Activated CD8-positive, alpha-beta T cell treated with anti-CD3 and anti-CD28 coated beads for 36 hours (primary cell): ENCODE measurements at regions not wholly inside any gene's neighbourhood (a gene's known extent, or its start where the extent isn't known, plus 50 kb on each side); places are given as distances from the start of the nearest gene placed in this dataset.

Experiments
- ATAC-seq: fragments of 200-7000 bp; cut with Tn5 transposase; one replicate; pipeline ENCODE4 v1.10.0; 2021; ENCODE audit warnings: mild to moderate bottlenecking, moderate library complexity
- CTCF ChIA-PET: fragments of 350-600 bp; sonication (Branson Sonifier 250); formaldehyde crosslinking; loops from one replicate; lab custom pipeline; 2021; ENCODE audit warnings: antibody characterized with exemption; lab: Charles Lee
- POLR2A ChIA-PET: fragments of 350-600 bp; sonication (Branson Sonifier 250); formaldehyde crosslinking; loops from one replicate; lab custom pipeline; 2021; ENCODE audit warnings: antibody characterized with exemption; lab: Charles Lee
- DNase-seq: peaks from one replicate; pipeline ENCODE4 v3.0.0-alpha.2; 2020
- H3K27ac Mint-ChIP-seq: one replicate; pipeline ENCODE4 v1.8.0; 2021; ENCODE audit warnings: mild to moderate bottlenecking, mixed read lengths
- H3K27me3 Mint-ChIP-seq: one replicate; pipeline ENCODE4 v1.8.0; 2021; ENCODE audit warnings: mixed read lengths
- H3K36me3 Mint-ChIP-seq: one replicate; pipeline ENCODE4 v1.8.0; 2021; ENCODE audit warnings: low read depth, mixed read lengths
- H3K4me1 Mint-ChIP-seq: one replicate; pipeline ENCODE4 v1.8.0; 2021; ENCODE audit warnings: low read depth, mixed read lengths
- H3K4me3 Mint-ChIP-seq: one replicate; pipeline ENCODE4 v1.8.0; 2021; ENCODE audit warnings: mild to moderate bottlenecking, moderate library complexity, mixed read lengths
- H3K9me3 Mint-ChIP-seq: one replicate; pipeline ENCODE4 v1.8.0; 2021; ENCODE audit warnings: mixed read lengths
- CTCF ChIP-seq: fragments of 200-600 bp; IDR thresholded peaks from one replicate; pipeline ENCODE4 v1.8.0; 2022; ENCODE audit warnings: antibody characterized with exemption, mild to moderate bottlenecking
- intact Hi-C: fragments of 100-400 bp; cut with micrococcal nuclease; formaldehyde crosslinking; loops from one replicate; pipeline ENCODE4 v1.10.0; 2022

GRCh38 chr21:28144653-28145052 lies 848.0 kb downstream of the LTN1 start:
- intact Hi-C loops: no loop called here
- TF ChIP-seq CTCF: no peak
- H3K4me3 Mint-ChIP-seq: no peak overlapping the region
- ATAC-seq (no peak), DNase-seq (no peak)
- POLR2A ChIA-PET: no interaction called here
- no peak overlapping the region for H3K27ac Mint-ChIP-seq
- CTCF ChIA-PET: no interaction called here
- H3K36me3 Mint-ChIP-seq: no peaks in the 10 kb centered on the region
- H3K4me1 Mint-ChIP-seq: no peaks in the 10 kb centered on the region
- no peaks in the 10 kb centered on the region for H3K27me3 Mint-ChIP-seq
- H3K9me3 Mint-ChIP-seq: no peaks in the 10 kb centered on the region

- Mint-ChIP-seq H3K27ac (no peak overlapping the region), H3K4me3 (no peak overlapping the region), H3K36me3 (no peaks in the 10 kb centered on the region), H3K27me3 (no peaks in the 10 kb centered on the region), H3K9me3 (no peaks in the 10 kb centered on the region), H3K4me1 (no peaks in the 10 kb centered on the region)
- intact Hi-C loops: no loop called here
- no peak for TF ChIP-seq CTCF
- DNase-seq: no peak
- CTCF ChIA-PET: no interaction called here
- POLR2A ChIA-PET: no interaction called here
- ATAC-seq: no peak
These were observed 848.6 kb downstream of the LTN1 start for GRCh38 chr21:28144089-28144488.

GRCh38 chr21:28142697-28143096 lies 850.0 kb downstream of the LTN1 start:
- no peak for TF ChIP-seq CTCF
- intact Hi-C loops: no loop called here
- Mint-ChIP-seq H3K4me3 (no peak overlapping the region), H3K9me3 (peaks cover 2% of the 10 kb centered on the region), H3K27me3 (no peaks in the 10 kb centered on the region), H3K27ac (no peak overlapping the region), H3K36me3 (no peaks in the 10 kb centered on the region), H3K4me1 (no peaks in the 10 kb centered on the region)
- CTCF ChIA-PET: no interaction called here
- ATAC-seq (no peak), DNase-seq (no peak)
- POLR2A ChIA-PET: no interaction called here

DNA sequence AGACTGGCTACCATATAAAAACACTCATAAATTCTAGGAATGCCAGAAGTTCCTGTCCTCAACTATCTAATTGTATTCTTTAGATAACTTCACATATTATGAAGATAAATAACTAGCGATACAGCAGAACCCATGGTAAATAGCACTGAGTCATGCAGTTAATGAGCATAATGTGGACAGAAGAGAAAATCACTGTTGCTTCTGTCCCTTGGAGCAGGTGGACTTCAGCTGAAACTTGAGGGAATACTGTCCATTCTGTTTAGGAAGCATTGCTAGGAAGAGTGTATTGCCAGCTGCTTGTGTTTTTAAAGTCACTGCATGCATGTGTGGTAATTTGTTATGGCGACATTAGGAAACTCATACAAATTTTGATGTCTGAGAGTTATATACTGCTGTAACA lies 854.4 kb downstream of the LTN1 start:
- no peak overlapping the region for H3K4me3 Mint-ChIP-seq
- peaks cover 4% of the 10 kb centered on the region for H3K9me3 Mint-ChIP-seq
- H3K27ac Mint-ChIP-seq: no peak overlapping the region
- ATAC-seq: no peak
- POLR2A ChIA-PET: no interaction called here
- no peak for DNase-seq
- intact Hi-C loops: no loop called here
- no peaks in the 10 kb centered on the region for H3K36me3 Mint-ChIP-seq
- no peaks in the 10 kb centered on the region for H3K27me3 Mint-ChIP-seq
- CTCF ChIA-PET: no interaction called here
- no peak for TF ChIP-seq CTCF
- H3K4me1 Mint-ChIP-seq: no peaks in the 10 kb centered on the region

- H3K27me3 Mint-ChIP-seq: no peaks in the 10 kb centered on the region
- H3K4me3 Mint-ChIP-seq: no peak overlapping the region
- H3K4me1 Mint-ChIP-seq: no peaks in the 10 kb centered on the region
- no peaks in the 10 kb centered on the region for H3K36me3 Mint-ChIP-seq
- ChIA-PET POLR2A (no interaction called here), CTCF (no interaction called here)
- peaks cover 13% of the 10 kb centered on the region for H3K9me3 Mint-ChIP-seq
- no peak for TF ChIP-seq CTCF
- H3K27ac Mint-ChIP-seq: no peak overlapping the region
- DNase-seq: no peak
- intact Hi-C loops: no loop called here
- ATAC-seq: no peak
These were observed 855.9 kb downstream of the LTN1 start for GRCh38 chr21:28136656-28137255.
